Body of pancreas (tissue), 4 donors: ENCODE measurements at regions not wholly inside any gene's neighbourhood (a gene's known extent, or its start where the extent isn't known, plus 50 kb on each side); places are given as distances from the start of the nearest gene placed in this dataset.

ENCODE experiments used
- ATAC-seq: fragments of 150-250 bp; one replicate; pipeline ENCODE4 v1.9.1; 2016
- DNase-seq, 4 donors: peaks; one replicate each; pipeline ENCODE4 v3.0.0-alpha.2; 2019
- H3K27ac ChIP-seq, 4 donors: fragments of 200-600 bp; sonication (generic); 1 replicate in 3 of 4; 2 replicates in 1 of 4; pipeline versions ENCODE4 v1.5.1 to v1.6.1; 2016 to 2019; ENCODE audit warnings: mild to moderate bottlenecking in 1 of 4, mixed read lengths in 1 of 4, moderate library complexity in 1 of 4
- H3K27me3 ChIP-seq, 2 donors: fragments of 200-600 bp; sonication (generic); one replicate each; pipeline ENCODE4 v1.6.0; 2016; ENCODE audit warnings: mild to moderate bottlenecking in 1 of 2
- H3K36me3 ChIP-seq, 2 donors: fragments of 200-600 bp; sonication (generic); replicated peaks in 1 of 2; 2 replicates each; pipeline ENCODE4 v1.5.1; 2016; ENCODE audit warnings: low read depth in 2 of 2; ENCODE audit not compliant: insufficient read depth in 1 of 2
- H3K4me1 ChIP-seq: fragments of 200-600 bp; sonication (generic); one replicate; pipeline ENCODE4 v1.6.0; 2016
- H3K4me3 ChIP-seq, 2 donors: fragments of 200-600 bp; sonication (generic); 1 replicate in 1 of 2; 2 replicates in 1 of 2; pipeline ENCODE4 v1.5.1; 2016 to 2019
- H3K9me3 ChIP-seq, 3 donors: fragments of 200-600 bp; sonication (generic); 1 replicate in 2 of 3; 2 replicates in 1 of 3; pipeline ENCODE4 v1.5.1; 2016
- CTCF ChIP-seq, 7 experiments: fragments of 450-650 bp in 4 of 7; fragments of 200-600 bp in 3 of 7; sonication (generic) in 3 of 7; IDR thresholded peaks; one replicate each; pipeline ENCODE4 v1.5.1; 2016 to 2019; ENCODE audit warnings: antibody characterized with exemption in 7 of 7
- POLR2A ChIP-seq, 3 donors: fragments of 450-650 bp; IDR thresholded peaks; one replicate each; pipeline ENCODE4 v1.6.1; 2016; ENCODE audit warnings: antibody characterized with exemption in 3 of 3, mild to moderate bottlenecking in 2 of 3
- WGBS, 2 donors: methylation state at CpG; one replicate each; pipeline ENCODE4 v1.1.5; 2017; 5-methylcytosine and 5-hydroxymethylcytosine counted together
- intact Hi-C: fragments of 100-400 bp; cut with DNase I; formaldehyde crosslinking; loops from one replicate; pipeline ENCODE4 v1.15.1; 2023

GRCh38 chr2:118457951-118458350, 369.7 kb downstream of the INSIG2 start:
- WGBS, 2 donors = 78 to 84% methylated on average over 3 of the region's 3 CpGs
- TF ChIP-seq POLR2A (IDR thresholded peaks at IDR 0.05) (no peak), CTCF (IDR thresholded peaks at IDR 0.05) (no peak)
- Histone ChIP-seq H3K9me3 (no peaks in the 10 kb centered on the region), H3K27ac (no peak overlapping the region), H3K36me3 (no peaks in the 10 kb centered on the region), H3K4me3 (no peak overlapping the region), H3K27me3 (no peaks in the 10 kb centered on the region), H3K4me1 (no peaks in the 10 kb centered on the region)
- ATAC-seq (no peak), DNase-seq (no peak)
- intact Hi-C loops = no loop called here

GRCh38 chr2:118449401-118449800, 361.1 kb downstream of the INSIG2 start:
- WGBS, 2 donors = 87 to 88% methylated on average over 2 of the region's 2 CpGs
- Histone ChIP-seq H3K9me3 (no peaks in the 10 kb centered on the region), H3K4me1 (no peaks in the 10 kb centered on the region), H3K36me3 (no peaks in the 10 kb centered on the region), H3K27me3 (no peaks in the 10 kb centered on the region), H3K4me3 (no peak overlapping the region), H3K27ac (no peak overlapping the region)
- ATAC-seq (no peak), DNase-seq (no peak)
- intact Hi-C loops = no loop called here
- TF ChIP-seq CTCF (IDR thresholded peaks at IDR 0.05) (no peak), POLR2A (IDR thresholded peaks at IDR 0.05) (no peak)

GRCh38 chr2:118443596-118443995, 355.3 kb downstream of the INSIG2 start:
- ATAC-seq (no peak), DNase-seq (no peak)
- Histone ChIP-seq H3K9me3 (no peaks in the 10 kb centered on the region), H3K27ac (no peak overlapping the region), H3K36me3 (no peaks in the 10 kb centered on the region), H3K27me3 (no peaks in the 10 kb centered on the region), H3K4me1 (no peaks in the 10 kb centered on the region), H3K4me3 (no peak overlapping the region)
- 46 to 48% methylated on average over 2 of the region's 2 CpGs for WGBS, 2 donors
- intact Hi-C loops = no loop called here
- TF ChIP-seq POLR2A (IDR thresholded peaks at IDR 0.05) (no peak), CTCF (IDR thresholded peaks at IDR 0.05) (no peak)

- Histone ChIP-seq H3K36me3 (no peaks in the 10 kb centered on the region), H3K27me3 (no peaks in the 10 kb centered on the region), H3K4me1 (no peaks in the 10 kb centered on the region), H3K4me3 (no peak overlapping the region), H3K9me3 (no peaks in the 10 kb centered on the region), H3K27ac (no peak overlapping the region)
- ATAC-seq = no peak
- no peak for TF ChIP-seq POLR2A (IDR thresholded peaks at IDR 0.05)
- TF ChIP-seq CTCF (IDR thresholded peaks at IDR 0.05) = no peak
- DNase-seq = no peak
- WGBS, 2 donors = 72 to 91% methylated on average over 3 of the region's 3 CpGs
- intact Hi-C loops = no loop called here
These were observed 354.8 kb downstream of the INSIG2 start for GRCh38 chr2:118442996-118443553.

- H3K27me3 ChIP-seq = no peaks in the 10 kb centered on the region
- H3K27ac ChIP-seq = no peak overlapping the region
- TF ChIP-seq CTCF (IDR thresholded peaks at IDR 0.05) (no peak), POLR2A (IDR thresholded peaks at IDR 0.05) (no peak)
- H3K36me3 ChIP-seq = no peaks in the 10 kb centered on the region
- WGBS, 2 donors = 64 to 71% methylated on average over 1 of the region's 1 CpG
- H3K4me3 ChIP-seq = no peak overlapping the region
- no peak for ATAC-seq
- intact Hi-C loops = no loop called here
- no peaks in the 10 kb centered on the region for H3K4me1 ChIP-seq
- no peaks in the 10 kb centered on the region for H3K9me3 ChIP-seq
- no peak for DNase-seq
These were observed 353.8 kb downstream of the INSIG2 start for GRCh38 chr2:118442046-118442445.
